ENCODE measurements at regions not wholly inside any gene's neighbourhood (a gene's known extent, or its start where the extent isn't known, plus 50 kb on each side); places are given as distances from the start of the nearest gene placed in this dataset.

DNA sequence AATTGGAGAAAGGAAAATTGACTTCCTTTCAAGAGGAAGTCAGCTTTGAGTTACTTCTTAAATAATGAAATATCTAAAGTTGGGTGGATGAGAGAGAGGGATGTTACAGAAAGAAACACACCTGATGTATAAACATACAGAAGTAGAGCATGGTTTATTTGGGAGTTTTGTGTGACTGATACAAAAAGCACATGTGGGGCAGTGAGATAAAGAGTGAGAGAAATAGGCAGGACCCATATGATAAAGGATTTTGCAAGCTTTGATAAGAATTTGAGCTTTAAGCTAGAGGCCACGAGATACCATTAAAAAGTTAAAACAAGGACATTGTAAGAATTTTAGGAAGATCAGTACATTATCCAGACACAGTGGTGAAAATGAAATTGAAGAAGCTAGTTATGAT, 263.3 kb upstream of the GPRIN3 start:
- no peak for TF ChIP-seq EZH2phosphoT487 (IDR thresholded peaks at IDR 0.05; ENCODE audit: low read length)
- TF ChIP-seq, protein P1, sequence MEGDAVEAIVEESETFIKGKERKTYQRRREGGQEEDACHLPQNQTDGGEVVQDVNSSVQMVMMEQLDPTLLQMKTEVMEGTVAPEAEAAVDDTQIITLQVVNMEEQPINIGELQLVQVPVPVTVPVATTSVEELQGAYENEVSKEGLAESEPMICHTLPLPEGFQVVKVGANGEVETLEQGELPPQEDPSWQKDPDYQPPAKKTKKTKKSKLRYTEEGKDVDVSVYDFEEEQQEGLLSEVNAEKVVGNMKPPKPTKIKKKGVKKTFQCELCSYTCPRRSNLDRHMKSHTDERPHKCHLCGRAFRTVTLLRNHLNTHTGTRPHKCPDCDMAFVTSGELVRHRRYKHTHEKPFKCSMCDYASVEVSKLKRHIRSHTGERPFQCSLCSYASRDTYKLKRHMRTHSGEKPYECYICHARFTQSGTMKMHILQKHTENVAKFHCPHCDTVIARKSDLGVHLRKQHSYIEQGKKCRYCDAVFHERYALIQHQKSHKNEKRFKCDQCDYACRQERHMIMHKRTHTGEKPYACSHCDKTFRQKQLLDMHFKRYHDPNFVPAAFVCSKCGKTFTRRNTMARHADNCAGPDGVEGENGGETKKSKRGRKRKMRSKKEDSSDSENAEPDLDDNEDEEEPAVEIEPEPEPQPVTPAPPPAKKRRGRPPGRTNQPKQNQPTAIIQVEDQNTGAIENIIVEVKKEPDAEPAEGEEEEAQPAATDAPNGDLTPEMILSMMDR (IDR thresholded peaks at IDR 0.05; ENCODE audit: low read length) = no peak
- no peak for TF ChIP-seq EZH2 (optimal IDR thresholded peaks at IDR 0.05; ENCODE audit: low read depth, low read length)

All from MM.1S (cell line).